ENCODE measurements at regions not wholly inside any gene's neighbourhood (a gene's known extent, or its start where the extent isn't known, plus 50 kb on each side); places are given as distances from the start of the nearest gene placed in this dataset.
"Not testable (repeated sequence)": the region's sequence is repeated elsewhere in the genome, so short reads cannot be mapped to it uniquely, and the experiment has no call there.

DNA sequence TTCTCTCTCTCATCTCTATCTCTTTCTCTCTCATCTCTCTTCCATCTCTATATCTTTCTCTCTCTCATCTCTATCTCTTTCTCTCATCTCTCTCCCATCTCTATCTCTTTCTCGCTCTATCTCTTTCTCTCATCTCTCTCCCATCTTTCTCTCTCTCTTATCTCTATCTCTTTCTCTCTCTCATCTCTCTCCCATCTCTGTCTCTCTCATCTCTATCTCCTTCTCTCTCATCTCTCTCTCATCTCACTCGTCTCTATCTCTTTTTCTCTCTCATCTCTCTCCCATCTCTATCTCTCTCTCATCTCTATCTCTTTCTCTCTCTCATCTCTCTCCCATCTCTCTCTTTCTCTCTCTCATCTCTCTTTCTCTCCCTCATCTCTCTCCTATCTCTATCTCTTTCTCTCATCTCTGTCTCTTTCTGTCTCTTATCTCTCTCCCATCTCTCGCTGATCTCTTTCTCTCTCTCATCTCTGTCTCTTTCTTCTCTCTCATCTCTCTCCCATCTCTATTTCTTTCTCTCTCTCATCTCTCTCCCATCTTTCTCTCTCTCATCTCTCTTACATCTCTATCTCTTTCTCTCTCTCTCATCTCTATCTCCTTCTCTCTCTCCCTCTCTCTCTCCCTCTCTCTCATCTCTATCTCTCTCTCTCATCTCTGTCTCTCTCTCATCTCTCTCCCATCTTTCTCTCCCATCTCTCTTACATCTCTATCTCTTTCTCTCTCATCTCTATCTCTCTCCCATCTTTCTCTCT lies 388.7 kb downstream of the NPHP4 start:
- in situ Hi-C loops (cut with MboI; ENCODE audit: low sequenced_read_pairs), result no loop called here

DNA sequence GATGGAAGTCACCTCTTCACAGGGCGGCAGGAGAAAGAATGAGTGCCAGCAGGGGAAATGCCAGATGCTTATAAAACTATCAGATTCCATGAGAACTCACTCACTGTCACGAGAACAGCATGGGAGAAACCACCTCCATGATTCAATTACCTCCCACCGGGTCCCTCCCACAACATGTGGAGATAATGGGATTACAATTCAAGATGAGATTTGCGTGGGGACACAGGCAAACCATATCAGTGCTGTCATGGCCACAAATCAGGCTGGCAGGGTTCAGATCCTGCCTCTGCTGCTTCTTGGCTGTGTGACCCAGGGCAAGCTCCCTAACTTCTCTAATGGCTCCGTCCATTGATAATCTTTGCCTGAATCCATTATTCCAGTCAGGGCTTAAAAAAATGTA lies 389.5 kb downstream of the NPHP4 start:
- in situ Hi-C loops (cut with MboI; ENCODE audit: low sequenced_read_pairs), result not testable (repeated sequence)

DNA sequence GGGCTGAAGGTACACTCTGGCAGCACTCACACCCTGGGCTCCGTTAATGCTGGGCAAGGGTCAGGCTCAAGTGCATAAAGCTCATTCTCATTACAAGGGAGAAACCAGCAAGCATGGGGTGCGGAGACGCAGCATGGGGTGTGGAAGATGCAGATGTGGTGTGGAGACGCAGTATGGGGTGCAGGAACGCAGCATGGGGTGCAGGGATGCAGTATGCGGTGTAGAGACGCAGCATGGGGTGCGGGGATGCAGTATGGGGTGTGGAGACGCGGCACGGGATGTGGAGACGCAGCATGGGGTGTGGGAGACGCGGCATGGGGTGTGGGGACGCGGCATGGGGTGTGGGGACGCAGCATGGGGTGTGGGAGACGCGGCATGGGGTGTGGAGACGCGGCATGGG lies 390.7 kb downstream of the NPHP4 start:
- in situ Hi-C loops (cut with MboI; ENCODE audit: low sequenced_read_pairs), result no loop called here

- in situ Hi-C loops (cut with MboI; ENCODE audit: low sequenced_read_pairs), result no loop called here
Measured at GRCh38 chr1:5599541-5599940, 392.7 kb downstream of the NPHP4 start.

GRCh38 chr1:5598824-5599395 lies 393.3 kb downstream of the NPHP4 start:
- in situ Hi-C loops (cut with MboI; ENCODE audit: low sequenced_read_pairs), result no loop called here

GRCh38 chr1:5597991-5598823 lies 394.0 kb downstream of the NPHP4 start:
- in situ Hi-C loops (cut with MboI; ENCODE audit: low sequenced_read_pairs), result no loop called here

- in situ Hi-C loops (cut with MboI; ENCODE audit: low sequenced_read_pairs), result no loop called here
Measured at GRCh38 chr1:5597171-5597850, 394.9 kb downstream of the NPHP4 start.

GRCh38 chr1:5596651-5597050 lies 395.6 kb downstream of the NPHP4 start:
- in situ Hi-C loops (cut with MboI; ENCODE audit: low sequenced_read_pairs), result no loop called here

DNA sequence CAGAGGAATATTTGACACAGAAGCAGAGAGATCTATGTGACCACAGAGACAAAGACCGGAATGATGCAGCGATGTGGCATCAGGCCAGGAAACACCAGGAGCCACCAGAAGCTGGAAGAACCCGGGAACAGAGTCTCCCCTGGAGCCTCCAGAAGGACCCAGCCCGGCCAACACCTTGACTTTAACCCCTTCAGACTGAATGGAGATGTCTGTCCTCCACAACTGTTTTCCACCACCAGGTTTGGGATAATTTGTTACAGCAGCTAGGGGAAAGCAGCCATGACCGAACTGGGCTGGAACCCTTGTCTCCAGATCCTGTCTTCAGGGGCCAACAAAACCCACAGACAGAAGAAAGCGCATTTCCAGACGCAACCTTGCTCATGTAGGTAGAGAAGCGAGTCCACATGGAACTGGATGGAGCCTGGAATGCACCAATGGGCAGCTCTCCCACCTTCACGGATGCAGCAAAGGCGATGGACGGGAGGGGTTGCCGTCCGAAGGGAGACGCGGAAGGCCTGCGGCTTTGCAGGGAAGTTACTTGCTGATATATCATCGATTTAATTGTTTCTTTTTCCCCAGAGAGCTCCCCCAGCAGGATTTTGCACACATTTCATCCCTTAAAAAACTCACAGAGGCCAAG lies 396.6 kb downstream of the NPHP4 start:
- in situ Hi-C loops (cut with MboI; ENCODE audit: low sequenced_read_pairs), result no loop called here

- in situ Hi-C loops (cut with MboI; ENCODE audit: low sequenced_read_pairs), result no loop called here
Measured at GRCh38 chr1:5594056-5594956, 397.9 kb downstream of the NPHP4 start.

- in situ Hi-C loops (cut with MboI; ENCODE audit: low sequenced_read_pairs), result no loop called here
Measured at GRCh38 chr1:5590717-5591116, 401.5 kb downstream of the NPHP4 start.

GRCh38 chr1:5586629-5587028 lies 405.6 kb downstream of the NPHP4 start:
- in situ Hi-C loops (cut with MboI; ENCODE audit: low sequenced_read_pairs), result no loop called here

- in situ Hi-C loops (cut with MboI; ENCODE audit: low sequenced_read_pairs), result no loop called here
Measured at GRCh38 chr1:5585256-5585655, 407.0 kb downstream of the NPHP4 start.

- in situ Hi-C loops (cut with MboI; ENCODE audit: low sequenced_read_pairs), result no loop called here
Measured at GRCh38 chr1:5580926-5581325, 411.3 kb downstream of the NPHP4 start.

- in situ Hi-C loops (cut with MboI; ENCODE audit: low sequenced_read_pairs), result no loop called here
Measured at GRCh38 chr1:5579966-5580365, 412.3 kb downstream of the NPHP4 start.

DNA sequence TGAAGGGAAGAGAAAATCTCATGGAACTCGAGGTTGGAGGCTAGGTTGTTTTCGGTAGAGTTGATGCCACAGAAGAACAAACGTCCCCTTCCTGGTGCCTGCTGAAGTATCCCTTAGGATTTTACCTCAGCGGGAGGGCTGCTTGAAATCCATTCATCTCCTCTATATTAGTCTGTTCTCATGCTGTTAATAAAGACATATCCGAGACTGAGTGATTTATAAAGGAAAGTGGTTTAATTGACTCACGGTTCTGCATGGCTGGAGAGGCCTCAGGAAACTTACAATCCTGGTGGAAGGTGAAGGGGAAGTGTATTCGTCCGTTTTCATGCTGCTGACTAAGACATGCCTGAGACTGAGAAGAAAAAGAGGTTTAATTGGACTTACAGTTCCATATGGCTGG lies 413.5 kb downstream of the NPHP4 start:
- in situ Hi-C loops (cut with MboI; ENCODE audit: low sequenced_read_pairs), result no loop called here

- in situ Hi-C loops (cut with MboI; ENCODE audit: low sequenced_read_pairs), result no loop called here
Measured at GRCh38 chr1:5577255-5578040, 414.8 kb downstream of the NPHP4 start.

DNA sequence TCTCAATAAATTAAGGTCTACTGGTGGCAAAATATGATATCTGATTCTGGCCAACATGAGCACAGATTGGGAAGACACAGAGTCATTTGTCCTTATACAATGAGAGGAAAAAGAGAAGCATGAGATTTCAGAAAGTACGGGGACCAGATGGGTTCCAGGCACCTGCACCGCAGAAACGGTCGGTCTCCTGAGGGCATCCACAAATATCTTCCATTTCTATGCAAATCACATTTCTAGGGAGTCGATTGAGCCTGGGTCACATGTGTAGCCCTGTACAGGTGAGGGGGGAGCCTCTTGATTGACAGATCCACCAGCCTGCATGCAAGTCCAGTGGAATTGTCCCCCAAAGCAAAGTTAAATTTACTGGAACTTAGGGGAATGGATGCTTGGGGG lies 415.6 kb downstream of the NPHP4 start:
- in situ Hi-C loops (cut with MboI; ENCODE audit: low sequenced_read_pairs), result no loop called here

GRCh38 chr1:5576011-5576672 lies 416.1 kb downstream of the NPHP4 start:
- in situ Hi-C loops (cut with MboI; ENCODE audit: low sequenced_read_pairs), result no loop called here
